ENCODE measurements at regions not wholly inside any gene's neighbourhood (a gene's known extent, or its start where the extent isn't known, plus 50 kb on each side); places are given as distances from the start of the nearest gene placed in this dataset.

DNA sequence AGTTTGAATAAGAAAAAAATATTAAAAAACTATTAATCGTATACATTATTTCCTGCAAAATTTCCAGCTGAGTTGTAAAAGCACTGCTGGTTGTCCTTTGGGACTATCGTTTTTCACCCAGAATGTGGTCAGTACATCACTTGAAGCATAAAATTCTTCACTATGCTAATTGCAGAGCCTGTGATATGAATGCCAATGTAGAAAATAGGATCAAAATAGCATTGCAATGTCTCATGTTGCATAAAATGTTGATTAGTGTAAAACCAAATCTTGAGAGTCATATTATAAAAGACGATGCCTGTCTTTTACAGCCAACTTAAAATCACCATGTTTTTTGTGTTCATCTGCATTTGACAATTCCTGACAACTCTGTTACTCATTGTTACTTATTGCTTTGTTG lies 207.7 kb downstream of the MMUT start:
- no peaks in the 10 kb centered on the region; the same call in 1 of the 2 replicates for H3K4me1 ChIP-seq (ENCODE audit: insufficient read depth, low read length)
- no peak overlapping the region for H4K8ac ChIP-seq (replicated peaks; ENCODE audit: insufficient read length, low read depth, low read length)
- H2AK5ac ChIP-seq (ENCODE audit: insufficient read length, low read length), result no peak overlapping the region
- no peak overlapping the region for H3K4ac ChIP-seq (ENCODE audit: low read depth, low read length)
- DNase-seq, result no peak
- no peak overlapping the region for H2BK12ac ChIP-seq (ENCODE audit: insufficient read length, low read depth, low read length)
- no peak overlapping the region for H3K23ac ChIP-seq (ENCODE audit: insufficient read length, low read depth, low read length)
- no peak overlapping the region for H2AFZ ChIP-seq (ENCODE audit: low read length)
- H2BK120ac ChIP-seq (ENCODE audit: low read depth, low read length, poor library complexity, severe bottlenecking), result no peak overlapping the region
- H2BK15ac ChIP-seq (ENCODE audit: low read depth, low read length), result no peak overlapping the region
- no peak overlapping the region for H3K27ac Mint-ChIP-seq
- no peaks in the 10 kb centered on the region; a peak in 1 of 7 replicates for H3K36me3 Mint-ChIP-seq (ENCODE audit: insufficient read depth in 1 of 3, low read depth in 3 of 3)
- H3K56ac ChIP-seq (ENCODE audit: insufficient read length, low read depth, low read length), result no peak overlapping the region
- no peak overlapping the region for H4K91ac ChIP-seq (ENCODE audit: insufficient read length, low read depth, low read length)
- H3K18ac ChIP-seq (ENCODE audit: insufficient read length, low read depth, low read length), result no peak overlapping the region
- H3K14ac ChIP-seq (ENCODE audit: insufficient read depth, low read length), result no peak overlapping the region
- no peaks in the 10 kb centered on the region for H3K23me2 ChIP-seq (ENCODE audit: insufficient read length, low read depth, low read length, poor library complexity, severe bottlenecking)
- no peak overlapping the region for H2BK5ac ChIP-seq (ENCODE audit: insufficient read length, low read length)
- no peak overlapping the region for H3K9ac ChIP-seq (ENCODE audit: extremely low read depth, insufficient read length, low read length)
- no peaks in the 10 kb centered on the region; a peak in 1 of 5 replicates for H3K9me3 Mint-ChIP-seq
- no peaks in the 10 kb centered on the region for H3K79me2 ChIP-seq (ENCODE audit: insufficient read depth, low read length)
- no peak overlapping the region for H3T11ph ChIP-seq (ENCODE audit: low read length)
- H3K4me2 ChIP-seq (ENCODE audit: insufficient read depth, insufficient read length, low read length), result no peak overlapping the region
- no peaks in the 10 kb centered on the region for H3K27me3 Mint-ChIP-seq (ENCODE audit: low read depth)
- H2BK20ac ChIP-seq (ENCODE audit: low read depth, low read length, poor library complexity, severe bottlenecking), result no peak overlapping the region
- H3K27me3 ChIP-seq (ENCODE audit: insufficient read depth, low read length), result no peaks in the 10 kb centered on the region
- H3K4me1 Mint-ChIP-seq, result peaks cover 2 to 16% of the 10 kb centered on the region in 2 experiments; a peak in 2 of 4 replicates
- no CpG with 5 or more reads among the region's 3 CpGs for WGBS (ENCODE audit: extremely low coverage, insufficient read length, low lambda C conversion rate)
- TF ChIP-seq, protein P1, sequence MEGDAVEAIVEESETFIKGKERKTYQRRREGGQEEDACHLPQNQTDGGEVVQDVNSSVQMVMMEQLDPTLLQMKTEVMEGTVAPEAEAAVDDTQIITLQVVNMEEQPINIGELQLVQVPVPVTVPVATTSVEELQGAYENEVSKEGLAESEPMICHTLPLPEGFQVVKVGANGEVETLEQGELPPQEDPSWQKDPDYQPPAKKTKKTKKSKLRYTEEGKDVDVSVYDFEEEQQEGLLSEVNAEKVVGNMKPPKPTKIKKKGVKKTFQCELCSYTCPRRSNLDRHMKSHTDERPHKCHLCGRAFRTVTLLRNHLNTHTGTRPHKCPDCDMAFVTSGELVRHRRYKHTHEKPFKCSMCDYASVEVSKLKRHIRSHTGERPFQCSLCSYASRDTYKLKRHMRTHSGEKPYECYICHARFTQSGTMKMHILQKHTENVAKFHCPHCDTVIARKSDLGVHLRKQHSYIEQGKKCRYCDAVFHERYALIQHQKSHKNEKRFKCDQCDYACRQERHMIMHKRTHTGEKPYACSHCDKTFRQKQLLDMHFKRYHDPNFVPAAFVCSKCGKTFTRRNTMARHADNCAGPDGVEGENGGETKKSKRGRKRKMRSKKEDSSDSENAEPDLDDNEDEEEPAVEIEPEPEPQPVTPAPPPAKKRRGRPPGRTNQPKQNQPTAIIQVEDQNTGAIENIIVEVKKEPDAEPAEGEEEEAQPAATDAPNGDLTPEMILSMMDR (conservative IDR thresholded peaks at IDR 0.05), result no peak
- H4K20me1 ChIP-seq (ENCODE audit: control insufficient read depth, insufficient read depth, insufficient read length), result no peaks in the 10 kb centered on the region
- no peak overlapping the region for H3K4me3 Mint-ChIP-seq
- H3K9me3 ChIP-seq (ENCODE audit: control insufficient read depth, low read depth, low read length), result no peaks in the 10 kb centered on the region
- H4K5ac ChIP-seq (ENCODE audit: insufficient read length, low read depth, low read length), result no peak overlapping the region
- no peaks in the 10 kb centered on the region for H3K79me1 ChIP-seq (ENCODE audit: insufficient read depth, low read depth, low read length, poor library complexity, severe bottlenecking)
- no peak overlapping the region for H3K27ac ChIP-seq (ENCODE audit: insufficient read length, low read depth, low read length)

Measured in H9 (cell line).